HG02678 (cell line): ENCODE measurements at regions not wholly inside any gene's neighbourhood (a gene's known extent, or its start where the extent isn't known, plus 50 kb on each side); places are given as distances from the start of the nearest gene placed in this dataset.
"Not testable (repeated sequence)": the region's sequence is repeated elsewhere in the genome, so short reads cannot be mapped to it uniquely, and the experiment has no call there.

Experiments
- ATAC-seq: cut with Tn5 transposase; IDR thresholded peaks from one replicate; pipeline ENCODE4 v1.9.1; 2021; ENCODE audit warnings: mild to moderate bottlenecking, moderate library complexity; ENCODE audit not compliant: unreplicated experiment

DNA sequence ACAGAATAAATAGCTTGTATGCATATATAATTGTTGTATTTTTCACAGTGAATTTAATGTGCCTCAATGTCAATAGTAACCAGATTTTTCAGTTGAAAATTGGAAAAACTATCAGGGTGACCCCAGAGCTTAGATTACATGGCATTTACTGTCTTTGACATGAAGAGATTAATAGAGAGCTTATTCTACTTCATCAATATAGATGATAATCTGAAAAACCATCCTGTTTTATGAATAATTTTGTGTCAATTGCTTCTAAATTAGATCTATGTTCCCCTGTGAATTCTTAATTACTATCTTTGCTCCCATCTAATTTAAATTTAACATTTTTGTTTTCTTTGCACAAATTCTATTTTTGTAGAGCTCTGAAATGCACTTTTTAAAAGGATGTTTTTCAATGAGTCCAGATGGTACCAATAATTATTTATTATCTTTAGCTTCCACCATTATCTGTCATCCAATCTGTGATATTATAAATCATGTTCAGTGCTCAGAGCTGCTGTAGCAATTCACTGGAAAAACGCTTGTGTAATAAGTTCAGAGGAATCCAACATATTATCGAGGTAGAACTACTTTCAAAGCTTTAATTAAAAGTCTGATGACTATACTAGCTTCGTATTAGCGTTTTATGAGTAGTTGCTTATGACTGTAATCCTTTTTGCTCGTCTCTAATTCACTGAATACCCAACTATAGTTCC is 291.4 kb downstream of the JRKL start:
- no peak for ATAC-seq

DNA sequence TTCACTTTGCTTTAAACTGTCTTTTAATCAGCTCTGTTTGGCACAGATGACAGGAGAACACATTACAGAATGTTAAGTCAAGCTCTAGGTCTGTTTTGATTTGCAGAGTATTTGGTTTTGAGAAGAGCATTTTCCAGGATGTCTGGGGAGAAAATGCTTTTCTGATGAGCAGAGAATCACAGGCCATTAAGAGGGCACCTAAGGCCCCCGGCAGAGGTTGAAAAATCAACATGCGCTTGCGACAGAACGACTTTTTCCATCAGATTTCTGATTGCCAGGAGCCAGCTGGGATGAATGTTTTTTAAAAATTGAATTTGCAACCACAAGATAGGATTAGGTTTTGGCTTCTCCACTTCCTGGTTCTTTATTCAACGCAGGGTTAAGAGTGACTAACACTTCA is 304.5 kb downstream of the JRKL start:
- no peak for ATAC-seq

GRCh38 chr11:96696731-96697130 is 306.9 kb downstream of the JRKL start:
- no peak for ATAC-seq

GRCh38 chr11:96697466-96697865 is 307.7 kb downstream of the JRKL start:
- no peak for ATAC-seq

GRCh38 chr11:96704847-96705246 is 315.0 kb downstream of the JRKL start:
- no peak for ATAC-seq

DNA sequence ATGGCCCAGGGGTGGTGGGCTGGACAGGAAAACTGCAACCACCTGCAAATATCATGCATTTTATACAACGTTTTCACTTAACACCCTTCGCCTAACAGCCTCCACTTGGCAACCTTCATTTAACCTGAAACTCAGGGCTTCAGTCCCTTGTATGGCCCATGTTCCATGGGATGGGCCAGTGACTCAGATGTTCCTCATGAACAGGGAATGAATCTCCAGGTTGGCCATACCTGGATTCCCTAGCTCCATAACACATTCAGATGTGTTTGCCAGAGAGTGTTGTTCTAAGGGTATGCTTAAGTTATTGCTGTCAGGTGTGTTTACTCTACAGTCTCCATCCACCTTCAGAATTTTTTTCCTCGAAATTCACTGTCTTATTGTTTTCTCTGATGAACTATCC is 316.9 kb downstream of the JRKL start:
- no peak for ATAC-seq

DNA sequence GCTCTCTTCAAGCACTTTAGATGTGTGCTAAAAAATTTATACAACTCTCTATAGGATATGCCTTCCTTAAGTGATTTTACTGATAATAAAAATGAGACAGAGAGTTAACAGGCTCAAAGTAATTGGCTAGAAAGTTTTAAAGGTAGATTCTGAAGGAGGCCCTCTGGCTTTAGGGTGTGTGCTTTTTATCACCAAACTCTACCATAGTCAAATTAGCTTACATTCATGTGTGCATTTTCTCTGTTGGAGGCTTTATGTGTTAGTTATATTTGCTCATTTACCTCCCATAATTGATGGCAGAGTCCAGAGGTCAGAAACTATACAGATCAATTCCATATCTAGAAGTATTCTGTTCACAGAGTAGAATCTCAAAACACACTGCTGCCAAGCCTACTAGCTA is 317.5 kb downstream of the JRKL start:
- no peak for ATAC-seq

- ATAC-seq = no peak
Observed at GRCh38 chr11:96708219-96708878, 318.5 kb downstream of the JRKL start.

- no peak for ATAC-seq
Observed at GRCh38 chr11:96713301-96713700, 323.5 kb downstream of the JRKL start.

DNA sequence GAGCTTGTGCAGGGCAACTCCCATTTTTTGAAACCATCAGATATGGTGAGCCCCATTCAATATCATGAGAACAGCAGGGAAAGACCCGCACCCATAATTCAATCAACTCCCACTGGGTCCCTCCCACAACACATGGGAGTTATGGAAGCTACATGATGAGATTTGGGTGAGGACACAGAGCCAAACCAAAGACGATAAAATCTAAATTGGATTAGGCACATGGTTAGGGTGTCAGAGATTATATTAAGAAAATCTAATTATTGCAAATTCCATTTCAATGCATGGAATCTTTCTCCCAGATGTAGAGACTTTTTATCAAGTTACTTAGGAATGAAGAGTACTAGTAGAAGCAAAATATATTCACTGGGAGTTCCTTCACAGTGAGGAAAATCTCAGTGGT is 324.9 kb downstream of the JRKL start:
- no peak for ATAC-seq

- ATAC-seq = no peak
Observed at GRCh38 chr11:96715208-96715607, 325.4 kb downstream of the JRKL start.

DNA sequence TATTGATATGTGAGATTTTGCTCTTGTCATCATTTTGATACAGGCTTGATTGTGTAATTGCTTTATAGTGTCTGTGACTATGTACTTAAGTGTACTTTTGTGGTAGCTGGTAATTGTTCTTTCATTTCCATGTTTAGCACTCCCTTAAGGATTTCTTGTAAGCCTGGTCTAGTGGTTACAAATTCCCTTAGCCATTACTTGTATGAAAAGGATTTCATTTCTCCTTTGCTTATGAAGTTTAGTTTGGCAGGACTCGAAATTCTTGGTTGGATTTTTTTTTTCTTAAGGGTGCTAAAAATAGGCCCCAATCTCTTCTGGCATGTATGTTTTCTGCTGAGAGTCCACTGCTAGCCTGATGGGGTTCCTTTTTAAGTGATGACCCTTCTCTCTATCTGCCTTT is 346.8 kb downstream of the JRKL start:
- ATAC-seq = no peak

DNA sequence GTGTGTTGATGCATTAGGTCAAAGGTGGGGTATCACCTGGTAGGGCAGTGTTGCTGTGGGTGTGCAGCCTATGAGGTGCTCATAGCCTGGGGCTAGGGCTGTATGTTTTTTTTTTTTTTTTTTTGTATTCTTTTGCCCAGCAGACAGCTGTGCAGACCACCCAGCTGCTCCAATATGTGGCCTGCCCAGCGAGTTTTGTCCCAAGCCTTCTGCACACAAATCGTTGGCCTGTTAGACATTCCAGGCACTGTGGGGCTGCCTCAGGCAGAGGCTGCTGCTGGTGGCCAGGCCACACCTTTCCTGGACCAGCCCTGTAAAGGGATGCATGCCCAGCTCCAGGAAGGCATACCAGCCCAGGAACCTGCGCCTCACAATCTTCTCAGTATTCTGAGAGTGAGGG is 348.5 kb downstream of the JRKL start:
- no peak for ATAC-seq

GRCh38 chr11:96741068-96741467 is 351.3 kb downstream of the JRKL start:
- no peak for ATAC-seq

DNA sequence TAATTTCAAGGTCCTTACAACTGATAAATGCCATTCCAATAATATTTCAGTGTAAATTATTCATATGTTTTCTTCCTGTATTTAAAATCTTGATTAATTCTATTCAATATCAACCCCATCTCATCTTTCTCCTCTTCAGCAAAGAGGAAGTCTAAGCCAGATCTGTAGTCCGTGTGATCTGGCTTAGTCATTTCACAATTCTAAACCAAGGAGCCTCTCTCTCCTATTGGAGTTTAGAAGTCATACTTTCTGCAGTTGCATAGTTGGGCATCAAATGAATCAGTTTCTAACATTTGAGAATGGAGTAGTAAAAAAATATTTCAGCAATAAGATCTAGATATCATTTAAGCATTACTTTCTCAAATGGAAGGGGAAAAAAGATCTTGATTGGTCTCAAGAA is 354.9 kb downstream of the JRKL start:
- ATAC-seq = no peak

DNA sequence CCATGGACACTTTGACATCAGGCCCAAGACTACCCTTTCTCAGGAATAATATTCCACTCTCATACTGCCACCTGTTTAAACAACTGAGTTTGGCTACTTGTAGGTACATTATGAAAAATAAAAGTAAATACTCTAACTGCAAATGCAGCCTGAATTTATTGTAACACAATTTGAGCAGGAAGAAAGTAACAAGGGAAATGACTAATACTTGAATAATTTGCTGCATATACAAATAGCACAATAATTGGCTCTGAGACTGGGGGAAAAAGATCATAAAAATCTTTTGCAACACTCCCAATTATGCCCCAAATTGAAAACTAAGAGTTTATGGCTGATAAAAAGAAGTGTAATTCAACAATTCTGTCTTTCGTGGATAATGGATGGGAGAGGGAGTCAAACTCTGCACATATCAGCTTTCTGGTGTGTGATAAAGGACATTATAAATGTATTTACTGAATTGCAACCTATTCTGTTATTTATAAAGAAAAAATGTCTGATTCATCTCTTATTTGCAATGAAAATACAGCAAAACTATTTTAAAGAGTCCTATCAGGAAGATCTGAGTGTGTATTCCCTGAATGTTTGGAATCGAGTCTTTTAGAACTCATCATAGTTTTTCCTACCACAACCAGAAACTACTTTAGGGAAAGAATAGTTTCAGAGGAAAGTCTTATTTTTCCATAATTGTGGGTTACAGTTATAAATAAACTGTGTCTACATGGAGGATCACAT is 359.0 kb downstream of the JRKL start:
- ATAC-seq = no peak

DNA sequence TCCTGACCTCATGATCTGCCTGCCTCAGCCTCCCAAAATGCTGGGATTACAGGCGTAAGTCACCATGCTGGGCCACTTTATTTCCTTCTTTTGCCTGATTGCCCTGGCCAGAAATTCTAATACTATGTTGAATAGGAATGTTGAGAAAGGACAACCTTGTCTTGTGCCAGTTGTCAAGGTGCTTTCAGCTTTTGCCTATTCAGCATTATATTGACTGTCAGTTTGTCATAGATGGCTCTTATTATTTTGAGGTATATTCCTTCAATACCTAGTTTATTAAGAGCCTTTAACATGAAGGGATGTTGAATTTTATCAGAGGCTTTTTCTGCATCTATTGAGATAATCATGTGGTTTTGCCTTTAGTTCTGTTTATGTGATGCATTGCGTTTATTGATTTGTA is 362.0 kb downstream of the JRKL start:
- ATAC-seq = not testable (repeated sequence)

GRCh38 chr11:96752221-96752620 is 362.4 kb downstream of the JRKL start:
- no peak for ATAC-seq

GRCh38 chr11:96753997-96754396 is 364.2 kb downstream of the JRKL start:
- ATAC-seq = no peak

DNA sequence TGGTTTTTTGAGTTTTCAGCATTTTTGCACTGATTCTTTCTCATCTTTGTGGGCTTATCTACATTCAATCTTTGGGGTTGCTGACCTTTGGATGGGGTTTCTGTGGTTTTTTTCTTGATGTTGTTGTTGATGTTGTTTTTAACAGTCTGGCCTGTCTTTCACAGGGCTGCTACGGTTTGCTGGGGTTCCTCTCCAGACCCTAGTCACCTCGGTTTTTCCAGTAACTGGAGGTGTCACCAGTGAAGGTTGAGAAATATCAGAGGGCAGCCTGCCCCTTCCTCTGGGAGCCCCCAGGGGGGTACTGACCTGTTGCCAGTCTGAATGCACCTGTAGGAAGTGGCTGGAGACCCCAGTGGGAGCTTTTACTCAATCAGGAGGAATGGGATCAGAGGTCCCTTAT is 365.4 kb downstream of the JRKL start:
- ATAC-seq = no peak

DNA sequence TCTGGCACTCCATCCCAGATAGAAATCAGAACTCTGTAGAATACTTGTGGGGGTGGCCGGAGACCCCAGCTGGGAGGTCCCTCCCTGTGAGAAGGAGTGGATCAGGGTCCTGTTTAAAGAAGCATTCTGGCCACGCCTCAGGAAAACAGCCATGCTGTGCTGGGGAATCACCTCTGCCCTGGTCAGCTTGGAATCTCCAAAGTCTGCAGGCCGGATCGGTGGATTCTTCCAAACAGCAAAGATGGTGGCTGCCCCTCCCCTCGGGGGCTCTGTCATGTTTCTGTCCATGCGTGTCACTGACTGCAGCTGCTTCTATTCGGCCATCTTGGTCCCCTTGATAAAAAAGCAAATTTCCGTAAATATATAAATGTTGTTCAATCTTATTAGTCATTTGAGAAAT is 365.9 kb downstream of the JRKL start:
- no peak for ATAC-seq

DNA sequence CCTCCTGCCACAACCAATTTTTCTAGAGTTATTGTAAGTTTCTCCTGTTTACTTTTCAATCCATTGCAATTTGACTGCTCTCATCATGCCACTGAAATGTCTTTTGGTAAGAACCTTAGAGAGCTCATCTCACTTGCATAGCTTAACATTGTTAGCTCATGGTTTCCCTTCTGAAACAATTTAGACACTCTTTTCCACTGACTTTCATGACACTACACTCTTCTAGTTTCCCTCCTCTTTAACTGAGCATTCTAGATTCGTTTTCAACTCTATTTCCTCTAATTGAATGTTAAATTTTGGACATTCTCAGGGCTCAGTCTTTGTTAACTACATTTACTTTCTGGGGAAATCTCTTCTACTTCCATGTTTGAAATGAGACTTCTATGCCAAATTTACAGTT is 369.1 kb downstream of the JRKL start:
- no peak for ATAC-seq
